ENCODE measurements at regions not wholly inside any gene's neighbourhood (a gene's known extent, or its start where the extent isn't known, plus 50 kb on each side); places are given as distances from the start of the nearest gene placed in this dataset.

DNA sequence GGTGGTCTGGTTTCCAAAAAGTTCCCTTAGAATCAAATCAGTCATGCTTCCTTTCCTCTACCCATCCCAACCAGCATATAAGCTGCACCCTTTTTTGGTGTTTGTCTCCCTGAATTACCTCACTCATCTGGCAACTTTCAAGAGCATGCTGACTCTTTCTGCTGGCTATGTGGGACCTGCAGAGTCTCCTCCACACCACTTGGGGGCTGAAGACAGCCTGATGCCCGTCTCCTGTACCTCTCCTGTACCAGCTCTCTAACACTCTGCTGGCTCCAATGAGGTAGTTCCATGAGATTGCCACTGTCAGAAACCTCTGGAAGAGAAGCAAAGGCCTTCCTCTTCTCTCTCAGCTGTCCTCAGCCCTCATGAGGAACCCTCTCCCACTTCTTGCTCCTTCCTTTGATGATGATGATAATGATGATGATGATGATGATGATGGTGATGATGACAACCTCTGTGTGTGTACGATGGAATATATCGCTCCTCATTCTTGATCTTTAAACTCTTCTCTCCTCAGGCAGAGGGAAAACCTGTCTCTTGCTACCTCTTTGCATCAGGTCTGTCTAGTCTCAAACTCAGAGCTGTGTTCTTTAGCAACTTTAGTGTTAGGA, 257.5 kb downstream of the ZNF621 start:
- H3K4me3 ChIP-seq (ENCODE audit: low read length), result no peak overlapping the region
- TF ChIP-seq, protein P1, sequence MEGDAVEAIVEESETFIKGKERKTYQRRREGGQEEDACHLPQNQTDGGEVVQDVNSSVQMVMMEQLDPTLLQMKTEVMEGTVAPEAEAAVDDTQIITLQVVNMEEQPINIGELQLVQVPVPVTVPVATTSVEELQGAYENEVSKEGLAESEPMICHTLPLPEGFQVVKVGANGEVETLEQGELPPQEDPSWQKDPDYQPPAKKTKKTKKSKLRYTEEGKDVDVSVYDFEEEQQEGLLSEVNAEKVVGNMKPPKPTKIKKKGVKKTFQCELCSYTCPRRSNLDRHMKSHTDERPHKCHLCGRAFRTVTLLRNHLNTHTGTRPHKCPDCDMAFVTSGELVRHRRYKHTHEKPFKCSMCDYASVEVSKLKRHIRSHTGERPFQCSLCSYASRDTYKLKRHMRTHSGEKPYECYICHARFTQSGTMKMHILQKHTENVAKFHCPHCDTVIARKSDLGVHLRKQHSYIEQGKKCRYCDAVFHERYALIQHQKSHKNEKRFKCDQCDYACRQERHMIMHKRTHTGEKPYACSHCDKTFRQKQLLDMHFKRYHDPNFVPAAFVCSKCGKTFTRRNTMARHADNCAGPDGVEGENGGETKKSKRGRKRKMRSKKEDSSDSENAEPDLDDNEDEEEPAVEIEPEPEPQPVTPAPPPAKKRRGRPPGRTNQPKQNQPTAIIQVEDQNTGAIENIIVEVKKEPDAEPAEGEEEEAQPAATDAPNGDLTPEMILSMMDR (conservative IDR thresholded peaks at IDR 0.05; ENCODE audit: low read length), result no peak
- no peak for DNase-seq (ENCODE audit: low read depth)

DNA sequence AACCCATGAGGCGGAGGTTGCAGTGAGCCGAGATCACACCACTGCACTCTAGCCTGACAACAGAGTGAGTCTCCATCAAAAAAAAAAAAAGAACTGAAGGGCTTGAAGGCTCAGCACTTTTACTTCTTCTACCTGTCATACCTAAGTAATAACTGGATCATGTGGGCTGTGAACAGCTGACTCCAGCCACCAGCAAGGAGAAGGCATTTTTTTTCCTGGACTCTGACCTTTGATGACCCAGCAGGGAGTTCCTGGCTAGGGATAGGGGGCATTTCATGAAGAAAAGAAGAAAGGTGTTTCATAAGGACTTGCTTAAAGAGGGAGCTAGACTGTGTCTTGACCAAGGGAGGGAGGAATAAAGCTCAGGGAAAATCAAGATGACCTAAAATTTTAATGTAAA, 266.0 kb downstream of the ZNF621 start:
- TF ChIP-seq, protein P1 (conservative IDR thresholded peaks at IDR 0.05; ENCODE audit: low read length), result no peak
- no peak overlapping the region for H3K4me3 ChIP-seq (ENCODE audit: low read length)
- DNase-seq (ENCODE audit: low read depth), result no peak

GRCh38 chr3:40793730-40794129, 269.0 kb downstream of the ZNF621 start:
- H3K4me3 ChIP-seq (ENCODE audit: low read length), result no peak overlapping the region
- DNase-seq (ENCODE audit: low read depth), result no peak
- TF ChIP-seq, protein P1 (conservative IDR thresholded peaks at IDR 0.05; ENCODE audit: low read length), result no peak

- TF ChIP-seq, protein P1 (conservative IDR thresholded peaks at IDR 0.05; ENCODE audit: low read length), result no peak
- no peak overlapping the region for H3K4me3 ChIP-seq (ENCODE audit: low read length)
- peak; percentile 85 for DNase-seq (ENCODE audit: low read depth)
Observed at GRCh38 chr3:40800343-40800742, 275.6 kb downstream of the ZNF621 start.

DNA sequence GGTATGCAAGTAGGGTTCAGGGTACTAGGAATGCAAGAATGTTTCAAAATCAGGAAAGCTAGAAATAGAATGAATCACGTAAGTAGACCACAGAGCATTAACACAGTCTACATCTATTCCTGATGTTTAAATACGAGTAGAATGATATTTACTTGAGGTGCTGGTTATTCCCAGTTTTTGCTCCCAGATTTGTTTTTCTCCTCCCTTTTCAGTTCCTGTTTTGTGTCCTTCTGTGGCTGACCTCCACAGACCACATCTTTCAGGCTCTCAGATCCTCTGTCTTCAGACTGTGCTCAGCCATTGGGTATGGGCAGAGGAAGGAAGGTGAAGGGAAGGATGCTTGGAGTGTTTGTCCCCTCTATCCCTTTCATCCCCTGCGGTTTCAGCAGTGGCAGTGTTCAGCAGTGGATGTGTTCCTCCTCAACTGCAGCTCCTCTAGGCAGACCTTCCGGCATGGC, 276.6 kb downstream of the ZNF621 start:
- TF ChIP-seq, protein P1 (conservative IDR thresholded peaks at IDR 0.05; ENCODE audit: low read length), result no peak
- H3K4me3 ChIP-seq (ENCODE audit: low read length), result no peak overlapping the region
- peak; percentile 13 for DNase-seq (ENCODE audit: low read depth)

DNA sequence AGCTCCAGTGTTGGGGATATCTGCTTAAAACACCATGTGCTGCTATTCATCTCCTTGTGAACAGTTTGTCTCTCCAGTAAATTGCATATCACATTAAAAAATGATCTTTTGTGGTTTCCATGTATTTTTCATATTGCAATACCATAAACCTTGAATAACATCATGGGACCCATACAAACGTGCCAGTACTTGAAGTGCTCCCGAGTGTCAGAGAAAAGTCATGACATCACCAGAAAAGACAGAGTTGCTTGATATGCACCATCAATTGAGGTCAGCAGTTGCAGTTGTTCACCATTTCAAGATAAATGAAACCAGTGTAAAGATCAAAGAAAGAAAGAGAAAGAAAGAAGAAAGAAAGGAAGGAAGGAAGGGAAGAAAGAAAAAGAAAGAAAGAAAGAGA, 278.6 kb downstream of the ZNF621 start:
- TF ChIP-seq, protein P1 (conservative IDR thresholded peaks at IDR 0.05; ENCODE audit: low read length), result no peak
- no peak overlapping the region for H3K4me3 ChIP-seq (ENCODE audit: low read length)
- no peak for DNase-seq (ENCODE audit: low read depth)

DNA sequence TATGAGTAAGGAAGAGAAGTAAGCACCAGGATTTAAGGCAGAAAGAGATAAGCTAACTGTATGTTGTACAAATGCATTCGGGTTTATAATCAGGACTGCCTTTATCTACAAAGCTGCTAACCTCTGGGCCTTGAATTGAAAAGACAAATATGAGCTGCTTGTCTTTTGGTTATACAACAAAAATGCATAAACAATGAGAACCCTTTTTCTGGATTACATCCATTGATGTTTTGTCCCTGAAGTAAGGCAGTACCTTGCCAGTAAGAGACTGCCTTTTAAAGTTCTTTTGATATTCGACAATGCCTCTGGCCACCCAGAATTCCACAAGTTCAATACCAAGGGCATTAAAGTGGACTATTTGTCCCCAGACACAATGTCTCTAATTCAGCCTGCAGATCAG, 280.7 kb downstream of the ZNF621 start:
- no peak overlapping the region for H3K4me3 ChIP-seq (ENCODE audit: low read length)
- TF ChIP-seq, protein P1 (conservative IDR thresholded peaks at IDR 0.05; ENCODE audit: low read length), result no peak
- no peak for DNase-seq (ENCODE audit: low read depth)

All from AG10803 (cell line).